Stimulated activated CD8-positive, alpha-beta memory T cell treated with anti-CD3 and anti-CD28 coated beads, Interleukin-2, amount 100 ng/mL, for 1 hour (primary cell): ENCODE measurements at regions not wholly inside any gene's neighbourhood (a gene's known extent, or its start where the extent isn't known, plus 50 kb on each side); places are given as distances from the start of the nearest gene placed in this dataset.
"Not testable (repeated sequence)": the region's sequence is repeated elsewhere in the genome, so short reads cannot be mapped to it uniquely, and the experiment has no call there.

ENCODE experiments used
- DNase-seq, 2 donors: peaks; one replicate each; pipeline ENCODE4 v3.0.0-alpha.2; 2020; ENCODE audit warnings: low read depth in 2 of 2

- no peak for DNase-seq
Measured at GRCh38 chr10:44564790-44565189, 179.9 kb upstream of the CXCL12 start.

GRCh38 chr10:44566786-44567185 lies 181.9 kb upstream of the CXCL12 start:
- no peak for DNase-seq

- no peak for DNase-seq
Measured at GRCh38 chr10:44567471-44567870, 182.6 kb upstream of the CXCL12 start.

GRCh38 chr10:44569193-44570091 lies 184.5 kb upstream of the CXCL12 start:
- no peak for DNase-seq

GRCh38 chr10:44571701-44572100 lies 186.8 kb upstream of the CXCL12 start:
- no peak for DNase-seq

GRCh38 chr10:44572146-44572545 lies 187.2 kb upstream of the CXCL12 start:
- no peak for DNase-seq

GRCh38 chr10:44573821-44574220 lies 188.9 kb upstream of the CXCL12 start:
- no peak for DNase-seq

- DNase-seq = no peak
Measured at GRCh38 chr10:44574596-44575480, 189.9 kb upstream of the CXCL12 start.

GRCh38 chr10:44575601-44576380 lies 190.9 kb upstream of the CXCL12 start:
- DNase-seq = no peak

- no peak for DNase-seq
Measured at GRCh38 chr10:44576702-44577191, 191.8 kb upstream of the CXCL12 start.

- no peak for DNase-seq
Measured at GRCh38 chr10:44577533-44577932, 192.6 kb upstream of the CXCL12 start.

- no peak for DNase-seq
Measured at GRCh38 chr10:44578271-44578670, 193.4 kb upstream of the CXCL12 start.

GRCh38 chr10:44578963-44579362 lies 194.1 kb upstream of the CXCL12 start:
- not testable (repeated sequence) for DNase-seq

GRCh38 chr10:44581996-44582395 lies 197.1 kb upstream of the CXCL12 start:
- no peak for DNase-seq

GRCh38 chr10:44587488-44588318 lies 202.8 kb upstream of the CXCL12 start:
- DNase-seq = no peak

- DNase-seq = no peak
Measured at GRCh38 chr10:44589181-44589943, 204.5 kb upstream of the CXCL12 start.

GRCh38 chr10:44589944-44590449 lies 205.1 kb upstream of the CXCL12 start:
- no peak for DNase-seq

GRCh38 chr10:44591911-44592310 lies 207.0 kb upstream of the CXCL12 start:
- DNase-seq = no peak

- DNase-seq = no peak
Measured at GRCh38 chr10:44593952-44594351, 209.1 kb upstream of the CXCL12 start.

GRCh38 chr10:44607116-44607515 lies 222.2 kb upstream of the CXCL12 start:
- no peak for DNase-seq
